Coronary artery (tissue), 2 donors: ENCODE measurements at regions not wholly inside any gene's neighbourhood (a gene's known extent, or its start where the extent isn't known, plus 50 kb on each side); places are given as distances from the start of the nearest gene placed in this dataset.

Experiments
- DNase-seq: peaks from one replicate; pipeline ENCODE4 v3.0.0-alpha.2; 2017; ENCODE audit warnings: low spot score
- H3K27ac ChIP-seq, 2 donors: fragments of 200-600 bp; sonication (generic); one replicate each; pipeline ENCODE4 v1.5.1; 2016 to 2019
- H3K4me3 ChIP-seq: fragments of 200-600 bp; sonication (generic); 2 replicates; pipeline ENCODE4 v1.5.1; 2016; ENCODE audit warnings: mild to moderate bottlenecking, moderate library complexity
- CTCF ChIP-seq: fragments of 200-600 bp; sonication (generic); IDR thresholded peaks from one replicate; pipeline ENCODE4 v1.5.1; 2019; ENCODE audit warnings: antibody characterized with exemption

- Histone ChIP-seq H3K27ac (no peak overlapping the region), H3K4me3 (no peak overlapping the region)
- no peak for DNase-seq
- no peak for TF ChIP-seq CTCF
Observed at GRCh38 chr11:116057000-116057399, 552.8 kb upstream of the CADM1 start.

GRCh38 chr11:116055064-116055463, 550.8 kb upstream of the CADM1 start:
- no peak for TF ChIP-seq CTCF
- no peak for DNase-seq

GRCh38 chr11:116053548-116053919, 549.3 kb upstream of the CADM1 start:
- no peak for DNase-seq

More at GRCh38 chr11:116055064-116055463, 550.8 kb upstream of the CADM1 start:
- Histone ChIP-seq H3K27ac (no peak overlapping the region), H3K4me3 (no peak overlapping the region)

GRCh38 chr11:116052603-116053547, 548.7 kb upstream of the CADM1 start:
- no peak for TF ChIP-seq CTCF
- peak; percentile 52 for DNase-seq
- H3K27ac ChIP-seq = no peak overlapping the region
- no peak overlapping the region for H3K4me3 ChIP-seq

More at GRCh38 chr11:116053548-116053919, 549.3 kb upstream of the CADM1 start:
- H3K27ac ChIP-seq = no peak overlapping the region
- TF ChIP-seq CTCF = no peak
- H3K4me3 ChIP-seq = no peak overlapping the region

GRCh38 chr11:116051494-116051893, 547.3 kb upstream of the CADM1 start:
- no peak for TF ChIP-seq CTCF
- no peak overlapping the region for H3K27ac ChIP-seq
- H3K4me3 ChIP-seq = no peak overlapping the region
- DNase-seq = peak; percentile 22

GRCh38 chr11:116049383-116049782, 545.2 kb upstream of the CADM1 start:
- H3K4me3 ChIP-seq = no peak overlapping the region
- no peak for DNase-seq
- H3K27ac ChIP-seq = no peak overlapping the region
- no peak for TF ChIP-seq CTCF

GRCh38 chr11:116046127-116046526, 541.9 kb upstream of the CADM1 start:
- DNase-seq = peak; percentile 38

More at GRCh38 chr11:116046127-116046526, 541.9 kb upstream of the CADM1 start:
- TF ChIP-seq CTCF = no peak
- Histone ChIP-seq H3K27ac (no peak overlapping the region), H3K4me3 (no peak overlapping the region)
